ENCODE measurements at regions not wholly inside any gene's neighbourhood (a gene's known extent, or its start where the extent isn't known, plus 50 kb on each side); places are given as distances from the start of the nearest gene placed in this dataset.

GRCh38 chr7:40916813-40917212 lies 782.0 kb downstream of the SUGCT start:
- TF ChIP-seq CTCF (IDR thresholded peaks at IDR 0.05 in 8 of 11, conservative IDR thresholded peaks at IDR 0.05 in 3 of 11) = no peak
- TF ChIP-seq POLR2A (IDR thresholded peaks at IDR 0.05) = no peak
